Stimulated activated naive CD8-positive, alpha-beta T cell treated with anti-CD3 and anti-CD28 coated beads, Interleukin-15, amount 100 ng/mL, for 72 hours (primary cell): ENCODE measurements at regions not wholly inside any gene's neighbourhood (a gene's known extent, or its start where the extent isn't known, plus 50 kb on each side); places are given as distances from the start of the nearest gene placed in this dataset.
"Not testable (repeated sequence)": the region's sequence is repeated elsewhere in the genome, so short reads cannot be mapped to it uniquely, and the experiment has no call there.

ENCODE experiments used
- ATAC-seq: fragments of 150-1000 bp; cut with Tn5 transposase; 2 replicates; pipeline ENCODE4 v1.10.0; 2021; ENCODE audit warnings: mild to moderate bottlenecking, moderate library complexity
- DNase-seq, 2 donors: peaks; one replicate each; pipeline ENCODE4 v3.0.0; 2021 to 2022
- H3K27ac Mint-ChIP-seq, 2 donors: one replicate each; pipeline ENCODE4 v1.8.0; 2022; ENCODE audit warnings: mild to moderate bottlenecking in 2 of 2, mixed read lengths in 2 of 2, moderate library complexity in 2 of 2
- H3K27me3 Mint-ChIP-seq: one replicate; pipeline ENCODE4 v1.8.0; 2022; ENCODE audit warnings: mixed read lengths
- H3K4me1 Mint-ChIP-seq: one replicate; pipeline ENCODE4 v1.8.0; 2022; ENCODE audit warnings: mild to moderate bottlenecking, mixed read lengths
- H3K4me3 Mint-ChIP-seq, 2 donors: one replicate each; pipeline ENCODE4 v1.8.0; 2022; ENCODE audit warnings: mild to moderate bottlenecking in 2 of 2, mixed read lengths in 2 of 2, moderate library complexity in 1 of 2
- H3K9me3 Mint-ChIP-seq, 2 donors: one replicate each; pipeline ENCODE4 v1.8.0; 2022; ENCODE audit warnings: mixed read lengths in 2 of 2

DNA sequence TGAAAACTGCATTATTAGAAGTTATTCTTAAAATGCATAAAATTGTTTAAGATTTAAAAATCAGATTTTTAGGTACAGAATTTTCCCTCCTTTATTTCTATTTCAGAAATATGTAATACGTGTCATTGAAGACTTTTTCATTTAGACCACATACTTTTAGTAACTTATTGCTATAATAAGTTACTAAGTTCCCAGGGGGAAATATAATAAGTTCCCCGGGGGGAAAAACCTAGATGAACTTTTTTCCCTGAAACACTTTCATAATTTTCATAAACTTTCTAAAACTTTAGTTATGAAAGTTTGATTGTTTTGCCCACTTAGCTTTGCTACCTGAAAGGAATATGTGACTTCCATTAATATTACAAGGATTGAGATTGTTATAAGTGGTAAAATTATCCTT, 1341.5 kb upstream of the IGFBP7 start:
- DNase-seq: no peak
- Mint-ChIP-seq H3K27ac (no peak overlapping the region), H3K9me3 (no peaks in the 10 kb centered on the region), H3K4me3 (no peak overlapping the region), H3K4me1 (no peaks in the 10 kb centered on the region), H3K27me3 (no peaks in the 10 kb centered on the region)
- ATAC-seq: no peak

DNA sequence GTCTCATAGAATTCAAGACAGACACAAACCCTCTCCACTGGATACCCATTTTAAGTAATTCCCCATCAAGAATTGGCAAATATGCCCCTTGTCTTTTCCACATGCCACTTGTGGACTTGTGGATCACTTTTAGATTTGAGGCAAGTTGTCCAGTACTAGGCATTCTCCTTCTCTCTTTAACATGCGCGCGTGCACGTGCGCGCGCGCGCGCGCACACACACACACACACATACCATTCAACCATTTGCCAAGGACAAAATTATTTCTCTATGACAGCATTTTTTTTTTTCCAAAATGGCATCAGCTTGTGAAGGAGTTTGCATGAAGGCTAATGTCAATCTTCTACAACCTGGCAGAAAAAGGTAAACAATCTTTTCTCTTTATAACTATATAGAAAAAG, 1325.7 kb upstream of the IGFBP7 start:
- Mint-ChIP-seq H3K27ac (no peak overlapping the region), H3K27me3 (no peaks in the 10 kb centered on the region), H3K9me3 (peaks cover 17 to 35% of the 10 kb centered on the region in 2 donors), H3K4me3 (no peak overlapping the region), H3K4me1 (no peaks in the 10 kb centered on the region)
- ATAC-seq: no peak
- DNase-seq: no peak

DNA sequence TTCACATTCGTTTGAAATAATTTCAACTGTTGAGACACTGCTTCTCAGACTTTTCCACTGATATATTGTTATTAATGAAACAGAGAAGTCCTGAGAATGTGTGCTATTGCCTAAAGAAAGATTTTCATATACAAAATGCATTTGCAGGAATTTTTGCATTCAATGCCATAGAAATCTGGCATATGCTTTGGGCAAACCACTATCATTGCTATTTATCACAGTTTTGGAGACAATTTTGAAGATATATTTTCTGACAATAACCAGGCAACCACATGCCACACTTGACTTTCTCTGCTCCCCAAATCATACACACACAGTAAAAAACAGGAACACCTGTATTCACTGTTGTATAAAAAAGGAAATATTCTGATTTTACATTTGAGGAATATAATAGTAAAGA, 1303.7 kb upstream of the IGFBP7 start:
- no peak for ATAC-seq
- H3K27ac Mint-ChIP-seq: no peak overlapping the region
- H3K4me1 Mint-ChIP-seq: no peaks in the 10 kb centered on the region
- peaks cover 0 to 4% of the 10 kb centered on the region in 2 donors for H3K9me3 Mint-ChIP-seq
- H3K4me3 Mint-ChIP-seq: no peak overlapping the region
- no peak for DNase-seq
- H3K27me3 Mint-ChIP-seq: no peaks in the 10 kb centered on the region

DNA sequence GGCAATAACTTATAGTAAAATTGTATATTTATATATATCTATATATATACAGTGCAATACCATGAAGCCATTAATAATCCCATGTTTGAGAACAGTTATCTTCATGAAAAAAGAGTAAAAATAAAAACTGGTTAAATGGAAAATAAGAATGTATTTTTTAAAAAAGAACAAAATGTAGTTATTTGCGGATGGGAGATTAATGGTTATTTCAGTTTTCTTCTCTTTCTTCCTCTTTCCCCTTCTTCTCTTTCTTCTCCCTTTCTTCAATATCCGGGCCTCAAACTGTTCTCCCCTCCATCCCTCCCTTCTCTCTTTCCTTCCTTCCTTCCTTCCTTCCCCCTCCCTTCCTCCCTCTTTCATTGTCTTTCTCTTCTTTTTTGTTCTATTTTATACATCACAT, 1301.7 kb upstream of the IGFBP7 start:
- Mint-ChIP-seq H3K4me1 (no peaks in the 10 kb centered on the region), H3K4me3 (no peak overlapping the region), H3K27me3 (no peaks in the 10 kb centered on the region), H3K9me3 (peaks cover 0 to 4% of the 10 kb centered on the region in 2 donors), H3K27ac (no peak overlapping the region)
- DNase-seq: no peak
- ATAC-seq: no peak

DNA sequence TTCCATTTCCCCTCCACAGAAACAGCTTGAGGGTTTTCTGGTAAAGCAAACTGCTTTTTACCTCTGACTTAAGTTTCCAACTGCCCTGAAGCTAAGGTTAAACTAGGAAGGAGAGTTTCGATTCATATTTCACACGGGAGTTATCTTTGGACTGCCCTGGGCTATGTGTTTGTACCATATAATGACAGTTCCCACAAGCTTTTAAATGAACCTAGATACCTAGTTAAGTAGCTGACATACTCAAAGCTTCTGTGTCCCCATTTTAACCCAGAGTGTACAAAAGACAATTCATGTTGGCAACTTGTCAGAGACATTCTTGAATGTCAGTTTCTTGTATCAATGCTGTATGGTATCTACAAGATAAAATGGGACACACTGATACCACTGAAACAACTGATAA, 1296.6 kb upstream of the IGFBP7 start:
- ATAC-seq (no peak), DNase-seq (no peak)
- no peak overlapping the region for H3K4me3 Mint-ChIP-seq
- peaks cover 0 to 17% of the 10 kb centered on the region in 2 donors for H3K9me3 Mint-ChIP-seq
- no peaks in the 10 kb centered on the region for H3K27me3 Mint-ChIP-seq
- H3K4me1 Mint-ChIP-seq: no peaks in the 10 kb centered on the region
- no peak overlapping the region for H3K27ac Mint-ChIP-seq

DNA sequence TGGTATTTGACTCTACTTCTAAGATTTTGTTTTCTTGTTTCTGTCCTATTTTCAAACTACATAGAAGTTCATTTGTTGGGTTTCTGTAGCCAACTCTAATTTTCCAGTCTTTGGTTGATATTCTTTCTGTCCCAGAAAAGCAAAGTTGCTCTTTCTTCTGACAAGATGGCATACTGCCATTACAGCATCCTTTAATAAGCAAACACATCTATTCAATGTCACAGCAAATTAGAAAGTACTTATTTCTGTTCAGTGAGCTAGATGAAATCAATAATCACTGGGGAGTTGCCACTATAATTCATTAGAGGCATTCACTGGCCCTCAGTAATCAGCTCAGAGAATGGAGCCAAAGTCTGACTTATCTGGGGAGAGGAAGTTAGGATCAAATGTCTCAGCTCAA, 1258.0 kb upstream of the IGFBP7 start:
- H3K27ac Mint-ChIP-seq: no peak overlapping the region
- H3K9me3 Mint-ChIP-seq: peaks cover 0 to 15% of the 10 kb centered on the region in 2 donors
- no peaks in the 10 kb centered on the region for H3K27me3 Mint-ChIP-seq
- no peaks in the 10 kb centered on the region for H3K4me1 Mint-ChIP-seq
- DNase-seq (no peak), ATAC-seq (no peak)
- no peak overlapping the region for H3K4me3 Mint-ChIP-seq

DNA sequence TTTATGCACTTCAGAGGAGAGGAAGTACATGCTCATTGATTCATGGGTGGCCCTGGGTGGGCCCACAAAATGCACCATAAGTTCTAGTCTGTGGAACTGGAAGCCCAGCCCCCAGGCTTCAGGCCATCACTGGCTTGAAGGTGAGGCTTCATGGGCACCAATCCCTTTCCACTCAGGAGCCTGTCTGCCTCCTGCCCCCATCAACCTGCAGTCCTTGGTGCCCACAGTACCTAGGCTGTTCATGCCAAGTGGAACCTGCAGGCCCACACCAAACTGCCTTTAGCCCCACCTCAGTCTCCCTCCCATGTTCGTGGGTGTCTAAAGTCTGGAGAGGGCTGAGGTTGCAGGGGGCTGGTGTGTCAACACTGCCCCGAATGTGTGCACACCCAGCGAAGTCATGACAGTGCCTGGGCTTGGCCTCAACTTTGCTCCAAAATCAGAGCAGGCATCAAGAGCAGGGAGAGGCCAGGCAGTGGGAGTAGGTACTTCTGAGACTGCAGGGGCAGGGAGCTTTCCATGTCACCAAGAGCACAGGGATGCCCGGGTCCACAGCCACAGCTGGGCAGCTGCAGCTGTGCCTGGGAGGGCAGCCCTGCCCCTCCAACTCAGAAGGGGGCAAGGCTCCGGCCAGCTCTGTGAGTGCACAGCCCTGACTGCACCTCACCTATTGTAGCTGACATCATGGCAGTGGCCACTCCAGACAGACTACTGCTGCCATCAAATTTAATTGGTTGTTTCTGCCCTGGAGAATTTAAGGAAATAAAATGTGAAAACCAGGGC, 1250.4 kb upstream of the IGFBP7 start:
- Mint-ChIP-seq H3K27me3 (no peaks in the 10 kb centered on the region), H3K4me3 (no peak overlapping the region), H3K27ac (no peak overlapping the region), H3K4me1 (no peaks in the 10 kb centered on the region), H3K9me3 (peaks cover 12 to 43% of the 10 kb centered on the region in 2 donors)
- no peak for DNase-seq
- no peak for ATAC-seq

DNA sequence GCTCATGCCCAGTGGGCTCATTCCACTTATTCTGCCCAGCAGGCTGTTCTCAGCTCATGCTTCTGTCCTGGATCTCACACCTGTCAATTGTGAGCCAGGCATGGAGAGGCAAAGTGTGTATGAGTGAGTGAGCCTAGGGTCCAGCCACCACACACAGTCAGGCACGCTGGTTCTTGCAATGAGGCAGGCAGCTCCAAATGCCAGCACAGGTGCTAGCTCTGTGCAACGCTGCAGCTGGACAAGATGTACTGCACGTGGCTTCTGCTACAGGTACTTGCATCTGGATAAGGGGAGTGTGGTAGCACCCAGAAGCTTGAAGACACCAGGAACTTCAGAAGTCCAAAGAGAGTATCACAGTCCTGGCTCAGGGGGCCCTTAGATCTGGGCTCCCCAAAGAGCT, 1249.4 kb upstream of the IGFBP7 start:
- ATAC-seq: no peak
- Mint-ChIP-seq H3K4me3 (no peak overlapping the region), H3K4me1 (no peaks in the 10 kb centered on the region), H3K27me3 (no peaks in the 10 kb centered on the region), H3K27ac (no peak overlapping the region), H3K9me3 (peaks cover 12 to 43% of the 10 kb centered on the region in 2 donors)
- no peak for DNase-seq

DNA sequence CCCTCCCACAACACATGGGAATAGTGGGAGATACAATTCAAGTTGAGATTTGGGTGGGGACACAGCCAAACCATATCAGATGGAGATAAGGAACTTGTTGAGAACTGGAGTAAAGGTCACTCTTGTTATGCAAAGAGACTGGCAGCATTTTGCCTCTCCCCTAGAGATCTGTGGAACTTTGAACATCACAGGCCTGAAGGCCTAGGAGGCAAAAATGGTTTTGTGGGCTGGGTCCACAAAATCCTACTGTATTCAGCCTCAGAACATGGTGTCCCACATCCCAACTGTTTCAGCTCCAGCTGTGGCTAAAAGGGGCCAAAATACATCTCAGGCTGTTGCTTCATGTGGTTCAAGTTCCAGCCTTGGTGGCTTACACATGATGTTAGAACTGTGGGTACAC, 1247.8 kb upstream of the IGFBP7 start:
- H3K9me3 Mint-ChIP-seq: peaks cover 12 to 43% of the 10 kb centered on the region in 2 donors
- ATAC-seq (no peak), DNase-seq (no peak)
- no peak overlapping the region for H3K27ac Mint-ChIP-seq
- H3K27me3 Mint-ChIP-seq: no peaks in the 10 kb centered on the region
- no peaks in the 10 kb centered on the region for H3K4me1 Mint-ChIP-seq
- H3K4me3 Mint-ChIP-seq: no peak overlapping the region

DNA sequence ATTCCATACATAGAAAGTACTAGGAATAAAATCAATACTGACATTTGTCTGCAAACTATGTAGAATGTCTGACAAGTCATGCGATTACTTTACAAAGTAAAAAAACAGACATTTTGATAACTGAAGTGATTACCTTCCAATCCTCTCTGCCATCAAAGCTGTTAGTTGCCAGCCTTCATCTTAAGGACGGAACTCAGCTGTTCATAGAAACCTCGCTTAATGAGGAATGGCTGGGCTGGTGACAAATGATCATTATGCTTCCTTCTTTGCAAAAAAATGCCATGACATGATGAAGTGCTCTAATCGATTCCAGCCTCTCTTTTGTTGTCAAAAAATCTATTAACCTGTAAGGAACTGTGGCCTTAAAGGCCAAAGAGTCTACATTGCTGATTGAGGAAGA, 1214.9 kb upstream of the IGFBP7 start:
- DNase-seq (no peak), ATAC-seq (no peak)
- Mint-ChIP-seq H3K9me3 (peaks cover 0 to 4% of the 10 kb centered on the region in 2 donors), H3K4me1 (no peaks in the 10 kb centered on the region), H3K27ac (no peak overlapping the region), H3K27me3 (no peaks in the 10 kb centered on the region), H3K4me3 (no peak overlapping the region)

DNA sequence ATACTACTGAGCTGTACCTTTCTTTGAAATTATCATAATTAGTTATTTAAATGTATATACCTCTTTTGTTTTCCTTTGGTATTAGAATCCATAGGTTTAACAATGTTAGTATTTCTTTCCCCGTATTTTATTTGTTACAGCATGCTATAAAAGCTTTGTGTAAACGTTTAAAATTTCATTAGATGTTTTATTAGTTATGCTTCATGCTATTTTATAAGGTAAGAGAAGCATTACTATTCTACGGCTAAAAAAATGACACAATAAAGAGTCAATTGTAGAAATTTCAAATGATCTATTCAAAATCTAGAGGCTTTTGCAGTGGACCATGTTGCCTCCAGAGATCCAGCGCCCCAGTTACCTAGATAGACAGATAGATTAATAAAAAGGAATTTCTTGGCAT, 1203.3 kb upstream of the IGFBP7 start:
- H3K4me3 Mint-ChIP-seq: no peak overlapping the region
- ATAC-seq (no peak), DNase-seq (no peak)
- no peaks in the 10 kb centered on the region for H3K4me1 Mint-ChIP-seq
- H3K27ac Mint-ChIP-seq: no peak overlapping the region
- H3K27me3 Mint-ChIP-seq: no peaks in the 10 kb centered on the region
- H3K9me3 Mint-ChIP-seq: peaks cover 10 to 12% of the 10 kb centered on the region in 2 donors

DNA sequence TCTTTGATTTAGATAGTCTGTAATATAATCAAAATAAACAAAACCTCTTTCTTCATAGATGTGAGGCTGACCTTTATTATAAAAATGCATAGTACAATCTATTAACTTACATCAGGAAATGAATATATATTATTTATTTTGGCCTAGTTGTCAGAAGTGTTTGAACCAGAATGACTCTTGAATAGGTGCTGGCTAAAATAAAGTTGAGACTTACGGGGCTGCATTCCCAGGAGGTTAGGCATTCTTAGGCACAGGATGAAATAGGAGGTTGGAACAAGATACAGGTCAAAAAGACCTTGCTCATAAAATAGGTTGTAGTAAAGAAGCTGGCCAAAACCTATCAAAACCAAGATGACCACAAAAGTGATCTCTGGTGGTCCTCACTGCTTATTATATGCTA, 1193.3 kb upstream of the IGFBP7 start:
- Mint-ChIP-seq H3K27me3 (no peaks in the 10 kb centered on the region), H3K4me3 (no peak overlapping the region), H3K9me3 (peaks cover 5 to 7% of the 10 kb centered on the region in 2 donors), H3K27ac (no peak overlapping the region), H3K4me1 (no peaks in the 10 kb centered on the region)
- DNase-seq (no peak), ATAC-seq (no peak)

DNA sequence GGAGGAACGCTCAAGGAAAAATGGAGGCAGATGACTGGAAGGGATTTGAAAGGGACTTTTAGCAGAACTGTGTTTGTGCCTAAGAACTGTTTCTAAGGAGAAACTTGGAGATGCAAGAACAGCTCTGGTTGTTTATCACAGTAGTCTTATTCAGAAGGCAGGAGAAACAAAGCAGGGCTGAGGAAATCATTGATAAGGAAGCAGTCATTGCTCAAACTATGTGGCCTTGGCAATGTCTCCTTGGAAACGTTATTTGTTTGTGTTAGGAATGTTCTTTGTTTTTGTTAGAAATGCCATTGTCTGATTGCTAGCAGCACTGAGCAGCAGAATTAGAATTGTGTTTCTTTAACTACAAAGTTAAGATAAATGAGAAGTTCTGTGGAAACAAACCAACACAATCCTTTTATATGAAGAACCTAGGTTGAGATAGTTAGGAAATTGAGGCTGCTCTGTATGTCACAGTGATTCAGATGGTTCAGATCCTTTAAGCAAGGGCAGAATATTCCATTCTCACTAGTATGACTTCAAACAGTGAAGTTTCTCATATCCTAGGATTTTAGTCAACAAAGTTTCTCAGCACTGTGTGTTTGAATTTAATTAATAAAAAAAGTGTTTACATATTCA, 1191.3 kb upstream of the IGFBP7 start:
- no peak overlapping the region for H3K4me3 Mint-ChIP-seq
- ATAC-seq (no peak), DNase-seq (no peak)
- H3K27ac Mint-ChIP-seq: no peak overlapping the region
- peaks cover 5 to 7% of the 10 kb centered on the region in 2 donors for H3K9me3 Mint-ChIP-seq
- H3K4me1 Mint-ChIP-seq: no peaks in the 10 kb centered on the region
- H3K27me3 Mint-ChIP-seq: no peaks in the 10 kb centered on the region

DNA sequence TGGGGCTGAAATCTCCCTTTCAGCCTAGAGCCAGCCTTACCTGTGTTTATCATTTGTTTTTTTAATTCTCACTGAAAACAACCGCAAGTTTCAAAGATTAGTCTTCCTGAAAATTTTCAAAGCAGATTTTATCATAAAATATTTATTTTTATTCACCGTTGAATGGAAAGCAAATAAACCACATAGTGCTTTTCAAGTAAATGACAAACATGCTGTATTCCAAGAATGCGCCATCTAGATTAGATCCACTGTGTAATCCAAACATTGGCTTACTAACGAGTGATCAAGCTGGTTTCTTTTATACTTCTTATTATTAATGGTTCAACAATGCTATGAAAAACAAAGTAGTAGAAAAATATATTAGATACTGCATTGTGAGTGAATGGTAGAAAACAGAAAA, 1176.2 kb upstream of the IGFBP7 start:
- no peak for DNase-seq
- H3K4me3 Mint-ChIP-seq: no peak overlapping the region
- H3K27ac Mint-ChIP-seq: no peak overlapping the region
- H3K27me3 Mint-ChIP-seq: no peaks in the 10 kb centered on the region
- ATAC-seq: no peak
- H3K9me3 Mint-ChIP-seq: peaks cover 3 to 17% of the 10 kb centered on the region in 2 donors
- no peaks in the 10 kb centered on the region for H3K4me1 Mint-ChIP-seq

DNA sequence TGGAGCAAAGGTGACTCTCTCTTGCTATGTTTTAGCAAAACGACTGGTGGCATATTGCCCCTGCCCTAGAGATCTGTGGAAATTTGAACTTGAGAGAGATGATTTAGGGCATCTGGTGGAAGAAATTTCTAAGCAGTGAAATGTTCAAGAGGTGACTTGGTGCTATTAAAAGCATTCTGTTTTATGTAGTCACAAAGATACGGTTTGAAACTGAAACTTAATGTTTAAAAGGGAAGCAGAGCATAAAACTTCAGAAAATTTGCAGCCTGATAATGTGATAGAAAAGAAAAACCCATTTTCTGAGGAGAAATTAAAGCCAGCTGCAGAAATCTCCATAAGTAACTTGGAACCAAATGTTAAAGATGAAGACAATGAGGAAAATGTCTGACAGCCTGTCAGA, 1170.7 kb upstream of the IGFBP7 start:
- H3K4me3 Mint-ChIP-seq, H3K27ac Mint-ChIP-seq, H3K4me1 Mint-ChIP-seq, H3K27me3 Mint-ChIP-seq, DNase-seq, ATAC-seq: not testable (repeated sequence)
- H3K9me3 Mint-ChIP-seq: peaks cover 0 to 15% of the 10 kb centered on the region in 2 donors

DNA sequence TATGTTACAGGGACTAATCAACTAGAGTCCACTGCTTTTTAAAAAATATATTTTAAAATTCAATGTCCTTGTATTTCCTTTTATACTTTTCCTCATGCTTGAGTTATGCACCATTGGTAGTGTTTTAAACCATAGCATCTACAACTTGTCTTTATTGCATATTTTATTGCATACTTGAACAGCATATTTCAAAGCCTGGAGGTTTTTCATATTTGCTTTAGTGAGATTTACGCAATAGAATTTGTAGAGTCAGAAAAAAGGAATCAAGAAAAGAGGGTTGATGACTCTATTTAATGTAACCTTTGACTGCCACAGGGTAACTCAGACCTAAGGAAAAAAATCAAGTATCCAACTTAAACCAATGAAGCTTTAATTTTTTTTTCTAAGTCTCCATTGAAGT, 1165.7 kb upstream of the IGFBP7 start:
- H3K4me3 Mint-ChIP-seq: no peak overlapping the region
- H3K9me3 Mint-ChIP-seq: peaks cover 6 to 15% of the 10 kb centered on the region in 2 donors
- no peak for DNase-seq
- H3K27me3 Mint-ChIP-seq: no peaks in the 10 kb centered on the region
- no peaks in the 10 kb centered on the region for H3K4me1 Mint-ChIP-seq
- no peak for ATAC-seq
- no peak overlapping the region for H3K27ac Mint-ChIP-seq

DNA sequence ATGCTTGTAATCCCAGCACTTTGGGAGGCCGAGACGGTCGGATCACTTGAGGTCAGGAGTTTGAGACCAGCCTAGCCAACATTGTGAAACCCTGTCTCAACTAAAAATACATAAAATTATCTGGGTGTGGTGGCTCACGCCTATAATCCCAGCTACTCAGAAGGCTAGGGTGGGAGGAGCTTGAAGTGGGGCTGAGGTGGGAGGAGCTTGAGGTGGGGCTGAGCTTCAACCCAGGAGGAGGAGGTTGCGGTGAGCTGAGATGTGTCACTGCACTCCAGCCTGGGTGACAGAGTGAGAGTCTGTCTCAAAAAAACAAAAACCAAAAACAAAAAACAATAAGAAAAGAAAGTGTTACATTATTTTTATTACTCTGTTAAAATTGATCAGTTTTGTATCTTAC, 1164.4 kb upstream of the IGFBP7 start:
- Mint-ChIP-seq H3K4me1 (no peaks in the 10 kb centered on the region), H3K4me3 (no peak overlapping the region), H3K27ac (no peak overlapping the region), H3K27me3 (no peaks in the 10 kb centered on the region), H3K9me3 (peaks cover 6 to 8% of the 10 kb centered on the region in 2 donors)
- ATAC-seq: no peak
- no peak for DNase-seq
